HEK293 (cell line): ENCODE measurements at regions not wholly inside any gene's neighbourhood (a gene's known extent, or its start where the extent isn't known, plus 50 kb on each side); places are given as distances from the start of the nearest gene placed in this dataset.

Experiments
- CTCF ChIA-PET: fragments of 350-600 bp; formaldehyde crosslinking; extraction: SDS; loops from one replicate; lab custom pipeline; 2021; ENCODE audit warnings: antibody characterized with exemption; lab: Yijun Ruan, JAX
- POLR2A ChIA-PET: fragments of 300-600 bp; formaldehyde crosslinking; extraction: SDS; loops from one replicate; lab custom pipeline; 2020; ENCODE audit warnings: antibody characterized with exemption, inconsistent platforms; lab: Yijun Ruan, JAX
- H3K27ac ChIP-seq: fragments of 200-500 bp; sonication (Bioruptor generic); 2 replicates; pipeline ENCODE4 v1.5.1; 2014; ENCODE audit warnings: low read depth, low read length, control low read depth, inconsistent platforms; ENCODE audit errors: extremely low read depth
- H3K36me3 ChIP-seq, 2 experiments: fragments of 200-500 bp in 1 of 2; sonication (Bioruptor generic) in 1 of 2; 1 replicate in 1 of 2; 2 replicates in 1 of 2; pipeline ENCODE4 v1.5.1; 2014 to 2017; ENCODE audit warnings: inconsistent platforms in 2 of 2, low read length in 2 of 2; ENCODE audit not compliant: control insufficient read depth in 2 of 2, insufficient read depth in 1 of 2
- H3K4me1 ChIP-seq: fragments of 200-500 bp; sonication (Bioruptor generic); 2 replicates; pipeline ENCODE4 v1.5.1; 2014; ENCODE audit warnings: mild to moderate bottlenecking, low read length, inconsistent platforms; ENCODE audit not compliant: control insufficient read depth, insufficient read depth
- H3K4me3 ChIP-seq: 2 replicates; pipeline ENCODE4 v1.5.1; 2011; ENCODE audit warnings: low read depth, mild to moderate bottlenecking, control low read depth, low read length, moderate library complexity
- H3K9me3 ChIP-seq: fragments of 200-500 bp; sonication (Bioruptor generic); 2 replicates; pipeline ENCODE4 v1.5.1; 2014; ENCODE audit warnings: low read depth, low read length, inconsistent platforms; ENCODE audit not compliant: control insufficient read depth, insufficient read depth
- AEBP2 ChIP-seq: fragments of 450-650 bp; formaldehyde crosslinking; IDR thresholded peaks from 2 replicates; pipeline ENCODE4 v1.5.1; 2016; ENCODE audit warnings: missing biosample characterization, missing genetic modification characterization, borderline replicate concordance
- HOXA7 ChIP-seq: sonication (generic); formaldehyde crosslinking; IDR thresholded peaks from 2 replicates; pipeline ENCODE4 v1.8.1; 2022; ENCODE audit warnings: missing genetic modification reagents, borderline replicate concordance
- HOXC10 ChIP-seq: sonication (generic); formaldehyde crosslinking; IDR thresholded peaks from 2 replicates; pipeline ENCODE4 v1.8.1; 2023; ENCODE audit warnings: mild to moderate bottlenecking, missing genetic modification reagents
- KLF1 ChIP-seq: fragments of 450-650 bp; formaldehyde crosslinking; IDR thresholded peaks from 2 replicates; pipeline ENCODE4 v1.5.1; 2016; ENCODE audit warnings: missing biosample characterization, missing genetic modification characterization
- MZF1 ChIP-seq: fragments of 450-650 bp; formaldehyde crosslinking; IDR thresholded peaks from 2 replicates; pipeline ENCODE4 v1.5.1; 2017; ENCODE audit warnings: missing biosample characterization, missing genetic modification characterization, borderline replicate concordance
- OSR2 ChIP-seq: fragments of 450-650 bp; formaldehyde crosslinking; IDR thresholded peaks from 2 replicates; pipeline ENCODE4 v1.5.1; 2016; ENCODE audit warnings: missing biosample characterization, missing genetic modification characterization
- SP2 ChIP-seq: fragments of 450-650 bp; formaldehyde crosslinking; IDR thresholded peaks from 2 replicates; pipeline ENCODE4 v1.5.1; 2016; ENCODE audit warnings: missing biosample characterization, missing genetic modification characterization
- TRIM28 ChIP-seq: IDR thresholded peaks from 2 replicates; pipeline ENCODE4 v1.6.1; 2011; ENCODE audit warnings: low read length, control low read depth, borderline replicate concordance
- ZBTB48 ChIP-seq: fragments of 450-650 bp; formaldehyde crosslinking; IDR thresholded peaks from 2 replicates; pipeline ENCODE4 v1.5.1; 2016; ENCODE audit warnings: missing biosample characterization, missing genetic modification characterization
- ZBTB7A ChIP-seq: fragments of 450-650 bp; formaldehyde crosslinking; IDR thresholded peaks from 2 replicates; pipeline ENCODE4 v1.5.1; 2016; ENCODE audit warnings: low read depth, missing biosample characterization, missing genetic modification characterization
- ZNF114 ChIP-seq: fragments of 450-650 bp; formaldehyde crosslinking; IDR thresholded peaks from 2 replicates; pipeline ENCODE4 v1.5.0; 2017; ENCODE audit warnings: missing biosample characterization, missing genetic modification characterization
- ZNF140 ChIP-seq: fragments of 450-650 bp; formaldehyde crosslinking; IDR thresholded peaks from 2 replicates; pipeline ENCODE4 v1.5.1; 2016; ENCODE audit warnings: missing biosample characterization, missing genetic modification characterization
- ZNF24 ChIP-seq: fragments of 450-650 bp; formaldehyde crosslinking; IDR thresholded peaks from 2 replicates; pipeline ENCODE4 v1.5.1; 2016; ENCODE audit warnings: missing biosample characterization, missing genetic modification characterization
- ZNF26 ChIP-seq: fragments of 450-650 bp; formaldehyde crosslinking; IDR thresholded peaks from 2 replicates; pipeline ENCODE4 v1.5.1; 2016; ENCODE audit warnings: missing biosample characterization, missing genetic modification characterization
- ZNF350 ChIP-seq: fragments of 450-650 bp; formaldehyde crosslinking; IDR thresholded peaks from 2 replicates; pipeline ENCODE4 v1.5.0; 2017; ENCODE audit warnings: missing biosample characterization, mild to moderate bottlenecking, missing genetic modification characterization
- ZNF404 ChIP-seq: fragments of 450-650 bp; formaldehyde crosslinking; IDR thresholded peaks from 2 replicates; pipeline ENCODE4 v1.5.1; 2017; ENCODE audit warnings: missing biosample characterization, missing genetic modification characterization
- ZNF416 ChIP-seq: fragments of 450-650 bp; formaldehyde crosslinking; IDR thresholded peaks from 2 replicates; pipeline ENCODE4 v1.5.1; 2016; ENCODE audit warnings: missing biosample characterization, missing genetic modification characterization
- ZNF548 ChIP-seq: fragments of 450-650 bp; formaldehyde crosslinking; IDR thresholded peaks from 2 replicates; pipeline ENCODE4 v1.5.1; 2016; ENCODE audit warnings: missing biosample characterization, missing genetic modification characterization
- ZNF558 ChIP-seq: fragments of 450-650 bp; formaldehyde crosslinking; IDR thresholded peaks from 2 replicates; pipeline ENCODE4 v1.5.1; 2016; ENCODE audit warnings: missing biosample characterization, missing genetic modification characterization
- ZNF654 ChIP-seq: fragments of 450-650 bp; formaldehyde crosslinking; IDR thresholded peaks from 2 replicates; pipeline ENCODE4 v1.5.1; 2016; ENCODE audit warnings: low read depth, missing biosample characterization, missing genetic modification characterization
- TF ChIP-seq, protein P1 (sequence below): fragments of 450-650 bp; formaldehyde crosslinking; IDR thresholded peaks from 2 replicates; pipeline ENCODE4 v1.5.1; 2016; ENCODE audit warnings: missing biosample characterization, missing genetic modification characterization
- TF ChIP-seq, protein P2 (sequence below): fragments of 450-650 bp; formaldehyde crosslinking; IDR thresholded peaks from 2 replicates; pipeline ENCODE4 v1.5.1; 2016; ENCODE audit warnings: missing biosample characterization, missing genetic modification characterization
- TF ChIP-seq, protein P3 (sequence below): fragments of 450-650 bp; formaldehyde crosslinking; IDR thresholded peaks from 2 replicates; pipeline ENCODE4 v1.5.1; 2016; ENCODE audit warnings: missing biosample characterization, missing genetic modification characterization
- TF ChIP-seq, protein P4 (sequence below): fragments of 450-650 bp; formaldehyde crosslinking; IDR thresholded peaks from 2 replicates; pipeline ENCODE4 v1.5.1; 2017; ENCODE audit warnings: missing biosample characterization, mild to moderate bottlenecking, missing genetic modification characterization, moderate library complexity
- TF ChIP-seq, protein P5 (sequence below): fragments of 450-650 bp; formaldehyde crosslinking; IDR thresholded peaks from 2 replicates; pipeline ENCODE4 v1.5.1; 2016; ENCODE audit warnings: missing biosample characterization, missing genetic modification characterization

DNA sequence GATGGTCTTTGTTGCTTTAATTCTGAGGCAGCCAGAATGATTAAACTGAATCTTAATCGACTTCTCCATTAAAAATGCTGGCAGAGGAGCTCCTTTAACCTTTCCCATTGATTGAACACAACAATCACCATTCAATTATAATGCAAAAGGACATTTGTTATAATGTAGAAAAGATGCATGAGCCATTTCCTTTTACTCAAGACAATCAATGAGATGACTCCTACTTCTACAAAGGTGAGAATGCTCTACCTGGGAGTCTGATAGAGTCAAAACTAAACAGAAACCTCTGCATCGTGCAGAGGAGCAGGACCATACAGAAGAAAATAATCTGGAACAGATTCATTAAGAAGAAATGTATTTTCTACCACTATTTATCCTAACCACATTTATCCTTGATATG lies 253.6 kb upstream of the DACH1 start (continued):
- TF ChIP-seq ZNF114 (tag by site-specific recombination) (no peak), ZNF404 (tag by site-specific recombination) (no peak), ZNF24 (tag by site-specific recombination) (no peak), KLF1 (no peak), ZNF140 (tag by site-specific recombination) (no peak), ZNF558 (tag by site-specific recombination) (no peak), HOXC10 (no peak)
- TF ChIP-seq, protein P1, sequence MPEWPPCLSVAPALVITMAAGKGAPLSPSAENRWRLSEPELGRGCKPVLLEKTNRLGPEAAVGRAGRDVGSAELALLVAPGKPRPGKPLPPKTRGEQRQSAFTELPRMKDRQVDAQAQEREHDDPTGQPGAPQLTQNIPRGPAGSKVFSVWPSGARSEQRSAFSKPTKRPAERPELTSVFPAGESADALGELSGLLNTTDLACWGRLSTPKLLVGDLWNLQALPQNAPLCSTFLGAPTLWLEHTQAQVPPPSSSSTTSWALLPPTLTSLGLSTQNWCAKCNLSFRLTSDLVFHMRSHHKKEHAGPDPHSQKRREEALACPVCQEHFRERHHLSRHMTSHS (tag by site-specific recombination): no peak

GRCh38 chr13:72113931-72114330 lies 246.9 kb upstream of the DACH1 start:
- ChIA-PET POLR2A (no interaction called here), CTCF (no interaction called here)
- Histone ChIP-seq H3K27ac (no peak overlapping the region), H3K4me3 (no peak overlapping the region), H3K36me3 (no peaks in the 10 kb centered on the region), H3K4me1 (no peaks in the 10 kb centered on the region), H3K9me3 (no peaks in the 10 kb centered on the region)
- TF ChIP-seq, protein P2, sequence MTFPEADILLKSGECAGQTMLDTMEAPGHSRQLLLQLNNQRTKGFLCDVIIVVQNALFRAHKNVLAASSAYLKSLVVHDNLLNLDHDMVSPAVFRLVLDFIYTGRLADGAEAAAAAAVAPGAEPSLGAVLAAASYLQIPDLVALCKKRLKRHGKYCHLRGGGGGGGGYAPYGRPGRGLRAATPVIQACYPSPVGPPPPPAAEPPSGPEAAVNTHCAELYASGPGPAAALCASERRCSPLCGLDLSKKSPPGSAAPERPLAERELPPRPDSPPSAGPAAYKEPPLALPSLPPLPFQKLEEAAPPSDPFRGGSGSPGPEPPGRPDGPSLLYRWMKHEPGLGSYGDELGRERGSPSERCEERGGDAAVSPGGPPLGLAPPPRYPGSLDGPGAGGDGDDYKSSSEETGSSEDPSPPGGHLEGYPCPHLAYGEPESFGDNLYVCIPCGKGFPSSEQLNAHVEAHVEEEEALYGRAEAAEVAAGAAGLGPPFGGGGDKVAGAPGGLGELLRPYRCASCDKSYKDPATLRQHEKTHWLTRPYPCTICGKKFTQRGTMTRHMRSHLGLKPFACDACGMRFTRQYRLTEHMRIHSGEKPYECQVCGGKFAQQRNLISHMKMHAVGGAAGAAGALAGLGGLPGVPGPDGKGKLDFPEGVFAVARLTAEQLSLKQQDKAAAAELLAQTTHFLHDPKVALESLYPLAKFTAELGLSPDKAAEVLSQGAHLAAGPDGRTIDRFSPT (tag by site-specific recombination): no peak
- TF ChIP-seq ZNF548: no peak

DNA sequence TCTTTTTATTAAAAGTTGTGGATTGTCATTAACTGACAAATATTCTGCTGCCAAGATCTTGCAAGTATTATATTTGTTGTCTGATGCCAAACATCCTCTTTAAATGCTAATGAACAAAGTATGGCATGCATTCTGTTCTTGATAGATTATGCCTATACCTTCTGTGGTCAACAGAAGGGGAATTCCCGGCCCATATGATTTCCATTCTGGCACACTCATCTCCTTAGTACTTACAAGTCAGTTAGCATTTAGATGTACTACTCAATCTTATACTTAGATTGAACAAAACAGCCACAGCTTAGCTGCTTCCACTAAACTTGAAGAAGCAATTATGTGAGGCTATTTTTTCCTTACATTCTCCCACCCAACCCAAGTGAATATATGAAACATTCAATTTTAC lies 246.1 kb upstream of the DACH1 start:
- H3K4me1 ChIP-seq: no peaks in the 10 kb centered on the region
- H3K36me3 ChIP-seq: no peaks in the 10 kb centered on the region
- H3K4me3 ChIP-seq: no peak overlapping the region
- no peak overlapping the region for H3K27ac ChIP-seq
- ChIA-PET CTCF (interaction anchor here (0.6 kb wide), 1 partner anchor 453 kb away, joined by 5 read pairs; no protein-coding TSS in a partner anchor), POLR2A (no interaction called here)
- no peaks in the 10 kb centered on the region for H3K9me3 ChIP-seq
- TF ChIP-seq ZNF26 (tag by site-specific recombination) (no peak), SP2 (tag by site-specific recombination) (no peak), MZF1 (tag by site-specific recombination) (no peak), ZNF654 (tag by site-specific recombination) (no peak), KLF1 (no peak), HOXA7 (CRISPR knock-in tag) (no peak), ZNF416 (tag by site-specific recombination) (no peak), ZBTB7A (no peak), ZNF350 (tag by site-specific recombination) (no peak), ZBTB48 (tag by site-specific recombination) (no peak), OSR2 (tag by site-specific recombination) (no peak), AEBP2 (tag by site-specific recombination) (no peak), TRIM28 (no peak)
- TF ChIP-seq, protein P3, sequence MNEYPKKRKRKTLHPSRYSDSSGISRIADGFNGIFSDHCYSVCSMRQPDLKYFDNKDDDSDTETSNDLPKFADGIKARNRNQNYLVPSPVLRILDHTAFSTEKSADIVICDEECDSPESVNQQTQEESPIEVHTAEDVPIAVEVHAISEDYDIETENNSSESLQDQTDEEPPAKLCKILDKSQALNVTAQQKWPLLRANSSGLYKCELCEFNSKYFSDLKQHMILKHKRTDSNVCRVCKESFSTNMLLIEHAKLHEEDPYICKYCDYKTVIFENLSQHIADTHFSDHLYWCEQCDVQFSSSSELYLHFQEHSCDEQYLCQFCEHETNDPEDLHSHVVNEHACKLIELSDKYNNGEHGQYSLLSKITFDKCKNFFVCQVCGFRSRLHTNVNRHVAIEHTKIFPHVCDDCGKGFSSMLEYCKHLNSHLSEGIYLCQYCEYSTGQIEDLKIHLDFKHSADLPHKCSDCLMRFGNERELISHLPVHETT (tag by site-specific recombination): no peak
- TF ChIP-seq, protein P4, sequence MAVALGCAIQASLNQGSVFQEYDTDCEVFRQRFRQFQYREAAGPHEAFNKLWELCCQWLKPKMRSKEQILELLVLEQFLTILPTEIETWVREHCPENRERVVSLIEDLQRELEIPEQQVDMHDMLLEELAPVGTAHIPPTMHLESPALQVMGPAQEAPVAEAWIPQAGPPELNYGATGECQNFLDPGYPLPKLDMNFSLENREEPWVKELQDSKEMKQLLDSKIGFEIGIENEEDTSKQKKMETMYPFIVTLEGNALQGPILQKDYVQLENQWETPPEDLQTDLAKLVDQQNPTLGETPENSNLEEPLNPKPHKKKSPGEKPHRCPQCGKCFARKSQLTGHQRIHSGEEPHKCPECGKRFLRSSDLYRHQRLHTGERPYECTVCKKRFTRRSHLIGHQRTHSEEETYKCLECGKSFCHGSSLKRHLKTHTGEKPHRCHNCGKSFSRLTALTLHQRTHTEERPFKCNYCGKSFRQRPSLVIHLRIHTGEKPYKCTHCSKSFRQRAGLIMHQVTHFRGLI: no peak
- TF ChIP-seq, protein P5, sequence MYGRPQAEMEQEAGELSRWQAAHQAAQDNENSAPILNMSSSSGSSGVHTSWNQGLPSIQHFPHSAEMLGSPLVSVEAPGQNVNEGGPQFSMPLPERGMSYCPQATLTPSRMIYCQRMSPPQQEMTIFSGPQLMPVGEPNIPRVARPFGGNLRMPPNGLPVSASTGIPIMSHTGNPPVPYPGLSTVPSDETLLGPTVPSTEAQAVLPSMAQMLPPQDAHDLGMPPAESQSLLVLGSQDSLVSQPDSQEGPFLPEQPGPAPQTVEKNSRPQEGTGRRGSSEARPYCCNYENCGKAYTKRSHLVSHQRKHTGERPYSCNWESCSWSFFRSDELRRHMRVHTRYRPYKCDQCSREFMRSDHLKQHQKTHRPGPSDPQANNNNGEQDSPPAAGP (tag by site-specific recombination): no peak
